ENCODE measurements at regions not wholly inside any gene's neighbourhood (a gene's known extent, or its start where the extent isn't known, plus 50 kb on each side); places are given as distances from the start of the nearest gene placed in this dataset.

DNA sequence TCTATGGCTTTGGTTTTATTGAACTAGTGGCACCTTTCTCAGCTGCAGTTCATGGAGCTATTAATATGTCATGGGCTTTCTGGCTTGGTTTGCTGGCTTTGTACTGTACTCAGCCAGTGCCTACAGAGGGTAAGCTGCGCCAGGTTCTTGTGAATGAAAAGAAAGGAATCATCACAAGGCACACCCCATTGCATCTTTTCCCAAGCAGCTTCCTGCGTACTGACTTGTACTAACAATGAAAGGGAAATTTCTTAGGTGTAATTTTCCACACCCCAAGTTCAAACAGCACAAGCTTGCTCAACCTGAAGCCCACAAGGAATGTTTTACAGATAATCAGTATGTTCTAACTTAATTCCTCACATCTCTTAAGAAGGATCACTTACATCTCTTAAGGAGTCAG is 78.0 kb upstream of the TNFSF18 start:
- TF ChIP-seq, protein P1, sequence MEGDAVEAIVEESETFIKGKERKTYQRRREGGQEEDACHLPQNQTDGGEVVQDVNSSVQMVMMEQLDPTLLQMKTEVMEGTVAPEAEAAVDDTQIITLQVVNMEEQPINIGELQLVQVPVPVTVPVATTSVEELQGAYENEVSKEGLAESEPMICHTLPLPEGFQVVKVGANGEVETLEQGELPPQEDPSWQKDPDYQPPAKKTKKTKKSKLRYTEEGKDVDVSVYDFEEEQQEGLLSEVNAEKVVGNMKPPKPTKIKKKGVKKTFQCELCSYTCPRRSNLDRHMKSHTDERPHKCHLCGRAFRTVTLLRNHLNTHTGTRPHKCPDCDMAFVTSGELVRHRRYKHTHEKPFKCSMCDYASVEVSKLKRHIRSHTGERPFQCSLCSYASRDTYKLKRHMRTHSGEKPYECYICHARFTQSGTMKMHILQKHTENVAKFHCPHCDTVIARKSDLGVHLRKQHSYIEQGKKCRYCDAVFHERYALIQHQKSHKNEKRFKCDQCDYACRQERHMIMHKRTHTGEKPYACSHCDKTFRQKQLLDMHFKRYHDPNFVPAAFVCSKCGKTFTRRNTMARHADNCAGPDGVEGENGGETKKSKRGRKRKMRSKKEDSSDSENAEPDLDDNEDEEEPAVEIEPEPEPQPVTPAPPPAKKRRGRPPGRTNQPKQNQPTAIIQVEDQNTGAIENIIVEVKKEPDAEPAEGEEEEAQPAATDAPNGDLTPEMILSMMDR (conservative IDR thresholded peaks at IDR 0.05; ENCODE audit: low read depth, low read length): no peak
- no peak for TF ChIP-seq EZH2 (IDR thresholded peaks at IDR 0.05; ENCODE audit: borderline replicate concordance, low read depth, low read length, poor library complexity, severe bottlenecking)

Measured in A673 (cell line).